ENCODE measurements at regions not wholly inside any gene's neighbourhood (a gene's known extent, or its start where the extent isn't known, plus 50 kb on each side); places are given as distances from the start of the nearest gene placed in this dataset.

GRCh38 chr4:95979961-95980876 lies 140.3 kb downstream of the PDHA2 start:
- no peak for TF ChIP-seq CTCF (IDR thresholded peaks at IDR 0.05)
- TF ChIP-seq POLR2A (IDR thresholded peaks at IDR 0.05): no peak
